Liver (tissue), 3 donors: ENCODE measurements at regions not wholly inside any gene's neighbourhood (a gene's known extent, or its start where the extent isn't known, plus 50 kb on each side); places are given as distances from the start of the nearest gene placed in this dataset.

Experiments
- CTCF ChIP-seq: fragments of 150-350 bp; IDR thresholded peaks from 2 replicates; pipeline ENCODE4 v1.5.1; 2017; ENCODE audit warnings: improper control_type of control experiment, low read depth, low read length; ENCODE audit not compliant: missing input control
- JUND ChIP-seq, 2 donors: IDR thresholded peaks; 2 replicates each; pipeline ENCODE4 v1.6.1; 2016; ENCODE audit warnings: antibody characterized with exemption in 2 of 2
- RAD21 ChIP-seq, 2 donors: IDR thresholded peaks; 2 replicates each; pipeline ENCODE4 v1.6.1; 2016; ENCODE audit warnings: antibody characterized with exemption in 2 of 2, mild to moderate bottlenecking in 2 of 2
- RXRA ChIP-seq, 2 donors: IDR thresholded peaks; 2 replicates each; pipeline ENCODE4 v1.6.1; 2017 to 2018; ENCODE audit warnings: antibody characterized with exemption in 2 of 2, mild to moderate bottlenecking in 1 of 2
- TAF1 ChIP-seq: conservative IDR thresholded peaks from 2 replicates; pipeline ENCODE4 v1.6.1; 2016; ENCODE audit warnings: antibody characterized with exemption, mild to moderate bottlenecking
- YY1 ChIP-seq: IDR thresholded peaks from 2 replicates; pipeline ENCODE4 v1.6.1; 2016; ENCODE audit warnings: antibody characterized with exemption, mild to moderate bottlenecking
- ZBTB33 ChIP-seq: IDR thresholded peaks from 2 replicates; pipeline ENCODE4 v1.6.1; 2016; ENCODE audit warnings: antibody characterized with exemption
- TF ChIP-seq, protein P1 (sequence below): IDR thresholded peaks from 2 replicates; pipeline ENCODE4 v1.6.1; 2016; ENCODE audit warnings: antibody characterized with exemption, mild to moderate bottlenecking
- donor health status: healthy.
- donor health status: healthy.

DNA sequence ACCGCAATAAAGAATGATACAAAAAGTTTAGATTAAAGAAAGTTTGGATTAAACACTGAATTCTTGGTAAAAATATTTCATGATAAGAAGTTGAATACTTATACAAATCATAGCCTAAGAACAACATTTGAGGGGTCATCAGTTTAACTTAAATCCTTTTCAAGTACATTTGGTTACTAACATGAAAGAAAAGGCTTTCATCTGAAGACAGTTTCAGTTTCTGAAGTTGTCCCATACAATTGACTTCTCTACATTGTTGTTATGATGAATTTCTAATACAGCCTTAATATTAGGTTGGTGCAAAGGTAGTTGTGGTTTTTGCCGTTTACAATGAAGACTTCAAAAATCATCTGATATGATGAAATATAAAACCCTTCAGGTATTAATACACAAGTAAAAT is 317.5 kb upstream of the MAGI2 start:
- TF ChIP-seq RXRA (IDR thresholded peaks at IDR 0.05) (no peak), CTCF (no peak), RAD21 (IDR thresholded peaks at IDR 0.05) (no peak), YY1 (no peak), TAF1 (no peak), JUND (IDR thresholded peaks at IDR 0.05) (no peak), ZBTB33 (no peak)
- TF ChIP-seq, protein P1, sequence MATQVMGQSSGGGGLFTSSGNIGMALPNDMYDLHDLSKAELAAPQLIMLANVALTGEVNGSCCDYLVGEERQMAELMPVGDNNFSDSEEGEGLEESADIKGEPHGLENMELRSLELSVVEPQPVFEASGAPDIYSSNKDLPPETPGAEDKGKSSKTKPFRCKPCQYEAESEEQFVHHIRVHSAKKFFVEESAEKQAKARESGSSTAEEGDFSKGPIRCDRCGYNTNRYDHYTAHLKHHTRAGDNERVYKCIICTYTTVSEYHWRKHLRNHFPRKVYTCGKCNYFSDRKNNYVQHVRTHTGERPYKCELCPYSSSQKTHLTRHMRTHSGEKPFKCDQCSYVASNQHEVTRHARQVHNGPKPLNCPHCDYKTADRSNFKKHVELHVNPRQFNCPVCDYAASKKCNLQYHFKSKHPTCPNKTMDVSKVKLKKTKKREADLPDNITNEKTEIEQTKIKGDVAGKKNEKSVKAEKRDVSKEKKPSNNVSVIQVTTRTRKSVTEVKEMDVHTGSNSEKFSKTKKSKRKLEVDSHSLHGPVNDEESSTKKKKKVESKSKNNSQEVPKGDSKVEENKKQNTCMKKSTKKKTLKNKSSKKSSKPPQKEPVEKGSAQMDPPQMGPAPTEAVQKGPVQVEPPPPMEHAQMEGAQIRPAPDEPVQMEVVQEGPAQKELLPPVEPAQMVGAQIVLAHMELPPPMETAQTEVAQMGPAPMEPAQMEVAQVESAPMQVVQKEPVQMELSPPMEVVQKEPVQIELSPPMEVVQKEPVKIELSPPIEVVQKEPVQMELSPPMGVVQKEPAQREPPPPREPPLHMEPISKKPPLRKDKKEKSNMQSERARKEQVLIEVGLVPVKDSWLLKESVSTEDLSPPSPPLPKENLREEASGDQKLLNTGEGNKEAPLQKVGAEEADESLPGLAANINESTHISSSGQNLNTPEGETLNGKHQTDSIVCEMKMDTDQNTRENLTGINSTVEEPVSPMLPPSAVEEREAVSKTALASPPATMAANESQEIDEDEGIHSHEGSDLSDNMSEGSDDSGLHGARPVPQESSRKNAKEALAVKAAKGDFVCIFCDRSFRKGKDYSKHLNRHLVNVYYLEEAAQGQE = no peak
